H9 (cell line): ENCODE measurements at regions not wholly inside any gene's neighbourhood (a gene's known extent, or its start where the extent isn't known, plus 50 kb on each side); places are given as distances from the start of the nearest gene placed in this dataset.

Experiments
- DNase-seq: peaks from one replicate; pipeline ENCODE4 v3.0.0-alpha.2; 2017
- H2AFZ ChIP-seq: one replicate; pipeline ENCODE4 v1.6.1; 2013; ENCODE audit warnings: mild to moderate bottlenecking, low read length, control low read depth, moderate library complexity
- H2AK5ac ChIP-seq: 2 replicates; pipeline ENCODE4 v1.6.1; 2013; ENCODE audit warnings: low read length, control low read depth, mixed read lengths; ENCODE audit not compliant: insufficient read length
- H2BK120ac ChIP-seq: one replicate; pipeline ENCODE4 v1.6.1; 2013; ENCODE audit warnings: low read depth, mild to moderate bottlenecking, low read length, control low read depth, inconsistent platforms; ENCODE audit not compliant: poor library complexity, severe bottlenecking
- H2BK12ac ChIP-seq: 2 replicates; pipeline ENCODE4 v1.6.1; 2013; ENCODE audit warnings: low read length, control low read depth, mixed read lengths, low read depth; ENCODE audit not compliant: insufficient read length
- H2BK15ac ChIP-seq: 2 replicates; pipeline ENCODE4 v1.6.1; 2013; ENCODE audit warnings: low read depth, low read length, control low read depth
- H2BK20ac ChIP-seq: one replicate; pipeline ENCODE4 v1.6.1; 2013; ENCODE audit warnings: low read depth, mild to moderate bottlenecking, low read length, control low read depth, inconsistent platforms; ENCODE audit not compliant: poor library complexity, severe bottlenecking
- H2BK5ac ChIP-seq: 2 replicates; pipeline ENCODE4 v1.6.1; 2013; ENCODE audit warnings: low read length, control low read depth, mixed read lengths; ENCODE audit not compliant: insufficient read length
- H3K14ac ChIP-seq: 2 replicates; pipeline ENCODE4 v1.6.1; 2013; ENCODE audit warnings: low read length, control low read depth; ENCODE audit not compliant: insufficient read depth
- H3K18ac ChIP-seq: 2 replicates; pipeline ENCODE4 v1.6.1; 2013; ENCODE audit warnings: low read depth, mild to moderate bottlenecking, mixed read lengths, low read length, control low read depth; ENCODE audit not compliant: insufficient read length
- H3K23ac ChIP-seq: 2 replicates; pipeline ENCODE4 v1.6.1; 2013; ENCODE audit warnings: low read length, control low read depth, mixed read lengths, low read depth; ENCODE audit not compliant: insufficient read length
- H3K23me2 ChIP-seq: 2 replicates; pipeline ENCODE4 v1.6.1; 2013; ENCODE audit warnings: low read depth, mild to moderate bottlenecking, mixed read lengths, low read length, control low read depth; ENCODE audit not compliant: insufficient read length, poor library complexity, severe bottlenecking
- H3K27ac ChIP-seq: 2 replicates; pipeline ENCODE4 v1.5.1; 2013; ENCODE audit warnings: low read length, control low read depth, mixed read lengths, low read depth; ENCODE audit not compliant: insufficient read length
- H3K27me3 ChIP-seq: 2 replicates; pipeline ENCODE4 v1.6.1; 2013; ENCODE audit warnings: low read length, control low read depth, inconsistent platforms; ENCODE audit not compliant: insufficient read depth
- H3K4ac ChIP-seq: 2 replicates; pipeline ENCODE4 v1.6.1; 2013; ENCODE audit warnings: low read depth, mild to moderate bottlenecking, control low read depth, inconsistent platforms, low read length, moderate library complexity
- H3K4me1 ChIP-seq: 2 replicates; pipeline ENCODE4 v1.6.1; 2013; ENCODE audit warnings: low read length, control low read depth, inconsistent platforms; ENCODE audit not compliant: insufficient read depth
- H3K4me2 ChIP-seq: 2 replicates; pipeline ENCODE4 v1.6.1; 2013; ENCODE audit warnings: low read length, control low read depth, mixed read lengths; ENCODE audit not compliant: insufficient read length, insufficient read depth
- H3K56ac ChIP-seq: 2 replicates; pipeline ENCODE4 v1.6.1; 2013; ENCODE audit warnings: low read depth, mild to moderate bottlenecking, mixed read lengths, low read length, control low read depth; ENCODE audit not compliant: insufficient read length
- H3K79me1 ChIP-seq: 2 replicates; pipeline ENCODE4 v1.6.1; 2013; ENCODE audit warnings: low read depth, mild to moderate bottlenecking, moderate library complexity, low read length, control low read depth, inconsistent platforms; ENCODE audit not compliant: insufficient read depth, poor library complexity, severe bottlenecking
- H3K79me2 ChIP-seq: 2 replicates; pipeline ENCODE4 v1.6.1; 2013; ENCODE audit warnings: low read length, control low read depth, inconsistent platforms; ENCODE audit not compliant: insufficient read depth
- H3K9ac ChIP-seq: 2 replicates; pipeline ENCODE4 v1.6.1; 2013; ENCODE audit warnings: low read length, control low read depth, mixed read lengths; ENCODE audit not compliant: insufficient read length; ENCODE audit errors: extremely low read depth
- H3K9me3 ChIP-seq: one replicate; pipeline ENCODE4 v1.6.1; 2013; ENCODE audit warnings: low read depth, low read length, inconsistent platforms; ENCODE audit not compliant: control insufficient read depth
- H3T11ph ChIP-seq: one replicate; pipeline ENCODE4 v1.6.1; 2013; ENCODE audit warnings: mild to moderate bottlenecking, low read length, control low read depth, inconsistent platforms
- H4K20me1 ChIP-seq: one replicate; pipeline ENCODE4 v1.6.1; 2013; ENCODE audit not compliant: control insufficient read depth, insufficient read length, insufficient read depth
- H4K5ac ChIP-seq: 2 replicates; pipeline ENCODE4 v1.6.1; 2013; ENCODE audit warnings: low read depth, mild to moderate bottlenecking, mixed read lengths, low read length, control low read depth; ENCODE audit not compliant: insufficient read length
- H4K8ac ChIP-seq: replicated peaks from 2 replicates; pipeline ENCODE4 v1.6.1; 2013; ENCODE audit warnings: low read length, control low read depth, mixed read lengths, low read depth; ENCODE audit not compliant: insufficient read length
- H4K91ac ChIP-seq: 2 replicates; pipeline ENCODE4 v1.6.1; 2013; ENCODE audit warnings: low read depth, mild to moderate bottlenecking, moderate library complexity, mixed read lengths, low read length, control low read depth; ENCODE audit not compliant: insufficient read length
- H3K27ac Mint-ChIP-seq, 3 experiments: 2 replicates in 2 of 3; 3 replicates in 1 of 3; pipeline ENCODE4 v1.8.0; 2020 to 2021; ENCODE audit warnings: mixed read lengths in 3 of 3, mild to moderate bottlenecking in 1 of 3, moderate library complexity in 1 of 3
- H3K27me3 Mint-ChIP-seq: 2 replicates; pipeline ENCODE4 v1.8.0; 2021; ENCODE audit warnings: low read depth, mild to moderate bottlenecking, moderate library complexity, mixed read lengths
- H3K36me3 Mint-ChIP-seq, 3 experiments: 2 replicates in 2 of 3; 3 replicates in 1 of 3; pipeline ENCODE4 v1.8.0; 2020 to 2021; ENCODE audit warnings: low read depth in 3 of 3, mixed read lengths in 3 of 3; ENCODE audit not compliant: insufficient read depth in 1 of 3
- H3K4me1 Mint-ChIP-seq, 2 experiments: 2 replicates each; pipeline ENCODE4 v1.8.0; 2020; ENCODE audit warnings: mixed read lengths in 2 of 2
- H3K4me3 Mint-ChIP-seq, 2 experiments: 2 replicates in 1 of 2; 3 replicates in 1 of 2; pipeline ENCODE4 v1.8.0; 2020 to 2021; ENCODE audit warnings: mild to moderate bottlenecking in 2 of 2, mixed read lengths in 2 of 2, moderate library complexity in 1 of 2
- H3K9me3 Mint-ChIP-seq, 2 experiments: 2 replicates in 1 of 2; 3 replicates in 1 of 2; pipeline ENCODE4 v1.8.0; 2020; ENCODE audit warnings: mild to moderate bottlenecking in 2 of 2, mixed read lengths in 2 of 2, moderate library complexity in 1 of 2
- CTCF ChIP-seq: fragments of 200-600 bp; sonication (generic); conservative IDR thresholded peaks from 3 replicates; pipeline ENCODE4 v1.8.0; 2021; ENCODE audit warnings: antibody characterized with exemption, mild to moderate bottlenecking
- WGBS: extraction: QIAGEN DNeasy Blood & Tissue Kit; methylation state at CpG from one replicate; pipeline ENCODE4 v1.1.7; 2013; ENCODE audit warnings: missing lambda C conversion rate, low lambda C conversion rate, mixed read lengths; ENCODE audit not compliant: insufficient read length; ENCODE audit errors: extremely low coverage; 5-methylcytosine and 5-hydroxymethylcytosine counted together

DNA sequence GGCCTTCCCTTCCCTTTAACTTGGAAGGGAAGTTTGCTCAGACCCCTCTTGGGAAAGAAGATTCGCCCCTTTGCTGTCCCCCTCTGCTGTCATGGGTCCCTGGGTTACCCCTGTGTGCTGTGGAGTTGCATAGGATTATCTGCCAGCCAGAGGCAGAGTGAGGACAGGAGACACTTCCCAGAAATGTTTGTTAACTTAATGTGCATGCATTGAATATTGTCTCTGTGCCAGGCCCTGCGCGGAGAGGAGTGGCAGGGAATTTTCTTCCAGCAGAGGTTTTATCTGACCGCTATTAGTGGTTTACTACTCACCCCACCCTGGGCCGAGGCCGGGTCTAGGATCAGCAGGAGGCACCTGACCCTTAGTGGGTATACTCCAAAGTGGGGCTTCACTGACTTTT, 894.8 kb downstream of the TBC1D22A start:
- Mint-ChIP-seq H3K9me3 (peaks cover 25 to 29% of the 10 kb centered on the region in 2 experiments), H3K4me1 (peaks cover 19% of the 10 kb centered on the region in 2 experiments), H3K36me3 (peaks cover 0 to 20% (median 9%) of the 10 kb centered on the region in 3 experiments; a peak in 5 of 7 replicates), H3K27me3 (no peaks in the 10 kb centered on the region; the same call in 1 of the 2 replicates), H3K4me3 (no peak overlapping the region), H3K27ac (no peak overlapping the region)
- no peaks in the 10 kb centered on the region for H3K23me2 ChIP-seq
- no peak overlapping the region for H2BK20ac ChIP-seq
- no peak overlapping the region for H2BK15ac ChIP-seq
- DNase-seq, result no peak
- H2AK5ac ChIP-seq, result no peak overlapping the region
- no peak overlapping the region for H3K14ac ChIP-seq
- no peak overlapping the region for H2BK12ac ChIP-seq
- H3K79me2 ChIP-seq, result no peaks in the 10 kb centered on the region
- H2BK5ac ChIP-seq, result no peak overlapping the region
- no peaks in the 10 kb centered on the region for H3K4me1 ChIP-seq
- no peak overlapping the region for H3K56ac ChIP-seq
- no peak overlapping the region for H4K5ac ChIP-seq
- H3K23ac ChIP-seq, result no peak overlapping the region
- TF ChIP-seq CTCF, result no peak
- H3K4me2 ChIP-seq, result no peak overlapping the region
- H3K18ac ChIP-seq, result no peak overlapping the region
- no peaks in the 10 kb centered on the region for H3K79me1 ChIP-seq
- H3K9me3 ChIP-seq, result no peaks in the 10 kb centered on the region
- no peak overlapping the region for H3K4ac ChIP-seq
- H3K27ac ChIP-seq, result no peak overlapping the region
- no peaks in the 10 kb centered on the region for H4K20me1 ChIP-seq
- H2AFZ ChIP-seq, result no peak overlapping the region
- no peak overlapping the region for H4K91ac ChIP-seq
- H3T11ph ChIP-seq, result no peak overlapping the region
- no peak overlapping the region for H2BK120ac ChIP-seq
- H4K8ac ChIP-seq, result no peak overlapping the region
- WGBS, result no CpG with 5 or more reads among the region's 6 CpGs
- H3K9ac ChIP-seq, result no peak overlapping the region
- no peaks in the 10 kb centered on the region; the same call in 1 of the 2 replicates for H3K27me3 ChIP-seq
